Retinal pigment epithelial cell (primary cell): ENCODE measurements at regions not wholly inside any gene's neighbourhood (a gene's known extent, or its start where the extent isn't known, plus 50 kb on each side); places are given as distances from the start of the nearest gene placed in this dataset.

Source experiments
- DNase-seq: peaks from one replicate; pipeline ENCODE4 v3.0.0-alpha.2; 2010; ENCODE audit warnings: low read depth
- H3K4me3 ChIP-seq: 2 replicates; pipeline ENCODE4 v1.5.1; 2011; ENCODE audit warnings: mild to moderate bottlenecking, low read length, control low read depth, moderate library complexity
- TF ChIP-seq, protein P1 (sequence below): conservative IDR thresholded peaks from 2 replicates; pipeline ENCODE4 v1.5.1; 2011; ENCODE audit warnings: low read depth, low read length, control low read depth, inconsistent platforms

DNA sequence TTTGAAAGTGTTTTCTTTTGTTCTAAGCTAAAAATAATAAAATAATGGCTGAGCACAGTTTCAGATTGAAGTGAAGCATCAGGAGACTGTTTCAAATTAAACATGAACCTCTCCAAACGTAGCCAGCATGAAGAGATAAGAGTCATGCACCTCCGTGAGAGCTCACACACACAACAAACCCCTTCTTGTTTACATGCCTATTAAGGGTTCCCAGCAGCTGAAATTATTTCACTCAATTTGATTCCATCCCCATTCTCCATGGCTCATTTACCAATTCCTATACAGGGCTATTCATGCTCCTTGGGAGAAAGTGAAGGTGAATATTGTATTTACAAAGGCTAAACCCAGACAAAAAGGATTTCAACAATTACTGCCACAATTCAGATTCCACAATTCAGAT is 954.1 kb upstream of the INTU start:
- H3K4me3 ChIP-seq = no peak overlapping the region
- TF ChIP-seq, protein P1, sequence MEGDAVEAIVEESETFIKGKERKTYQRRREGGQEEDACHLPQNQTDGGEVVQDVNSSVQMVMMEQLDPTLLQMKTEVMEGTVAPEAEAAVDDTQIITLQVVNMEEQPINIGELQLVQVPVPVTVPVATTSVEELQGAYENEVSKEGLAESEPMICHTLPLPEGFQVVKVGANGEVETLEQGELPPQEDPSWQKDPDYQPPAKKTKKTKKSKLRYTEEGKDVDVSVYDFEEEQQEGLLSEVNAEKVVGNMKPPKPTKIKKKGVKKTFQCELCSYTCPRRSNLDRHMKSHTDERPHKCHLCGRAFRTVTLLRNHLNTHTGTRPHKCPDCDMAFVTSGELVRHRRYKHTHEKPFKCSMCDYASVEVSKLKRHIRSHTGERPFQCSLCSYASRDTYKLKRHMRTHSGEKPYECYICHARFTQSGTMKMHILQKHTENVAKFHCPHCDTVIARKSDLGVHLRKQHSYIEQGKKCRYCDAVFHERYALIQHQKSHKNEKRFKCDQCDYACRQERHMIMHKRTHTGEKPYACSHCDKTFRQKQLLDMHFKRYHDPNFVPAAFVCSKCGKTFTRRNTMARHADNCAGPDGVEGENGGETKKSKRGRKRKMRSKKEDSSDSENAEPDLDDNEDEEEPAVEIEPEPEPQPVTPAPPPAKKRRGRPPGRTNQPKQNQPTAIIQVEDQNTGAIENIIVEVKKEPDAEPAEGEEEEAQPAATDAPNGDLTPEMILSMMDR = no peak
- DNase-seq = no peak

DNA sequence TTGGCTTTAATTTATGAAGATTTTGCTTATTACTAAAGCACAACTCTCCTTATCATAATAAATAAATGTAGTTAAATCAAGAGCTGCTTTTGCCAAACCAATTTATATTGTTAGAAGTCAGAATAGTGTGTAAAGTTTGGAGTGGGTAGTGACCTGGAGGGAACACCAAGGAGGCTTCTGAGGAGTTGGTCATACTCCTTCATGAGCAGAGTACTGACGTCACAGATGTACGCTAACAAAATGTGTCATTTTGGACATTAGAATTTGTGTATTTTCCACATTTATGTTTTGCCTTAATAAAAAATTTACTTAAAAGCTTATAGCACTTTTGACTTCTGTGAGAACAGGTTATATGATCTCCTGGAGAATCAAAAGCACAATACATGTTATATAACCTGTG is 953.5 kb upstream of the INTU start:
- no peak overlapping the region for H3K4me3 ChIP-seq
- no peak for DNase-seq
- TF ChIP-seq, protein P1 = no peak

DNA sequence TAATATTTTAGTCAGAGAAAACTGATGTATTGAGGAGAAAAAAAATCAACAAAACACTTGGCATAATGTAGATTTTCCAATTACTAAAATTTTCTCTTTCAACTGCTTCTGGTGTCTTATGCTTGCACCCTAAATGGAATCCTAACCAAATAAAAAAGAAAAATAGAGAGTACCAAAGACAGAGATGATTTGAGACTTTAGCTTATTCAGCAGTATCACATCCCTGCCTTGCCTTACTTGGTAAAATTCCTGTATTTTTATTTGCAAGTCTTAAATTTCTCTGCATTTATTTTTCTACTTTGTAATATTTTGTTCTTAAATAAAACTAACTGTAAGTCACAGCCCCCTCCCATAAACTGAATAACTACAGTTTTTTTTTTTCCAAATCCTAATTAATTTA is 950.5 kb upstream of the INTU start:
- no peak overlapping the region for H3K4me3 ChIP-seq
- TF ChIP-seq, protein P1 = no peak
- DNase-seq = no peak

DNA sequence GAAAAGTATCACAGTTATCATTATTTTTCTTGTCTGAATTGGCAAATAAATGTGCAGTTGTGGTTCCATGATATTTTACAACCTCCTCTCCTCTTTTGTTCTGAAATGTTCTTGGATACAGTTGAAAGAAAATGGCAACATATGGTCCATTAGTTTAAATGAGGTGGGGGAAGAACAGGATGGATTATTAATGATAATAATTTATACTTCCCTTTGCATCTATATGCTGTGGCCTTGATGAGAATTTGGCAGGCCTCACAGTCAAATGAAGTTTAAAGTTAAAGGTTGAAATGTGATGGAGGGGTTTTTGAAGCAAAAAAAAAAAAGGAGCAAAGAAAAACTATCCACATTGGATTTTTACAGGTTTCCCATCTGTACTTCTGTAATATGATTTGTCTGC is 946.3 kb upstream of the INTU start:
- TF ChIP-seq, protein P1 = no peak
- H3K4me3 ChIP-seq = no peak overlapping the region
- DNase-seq = no peak

DNA sequence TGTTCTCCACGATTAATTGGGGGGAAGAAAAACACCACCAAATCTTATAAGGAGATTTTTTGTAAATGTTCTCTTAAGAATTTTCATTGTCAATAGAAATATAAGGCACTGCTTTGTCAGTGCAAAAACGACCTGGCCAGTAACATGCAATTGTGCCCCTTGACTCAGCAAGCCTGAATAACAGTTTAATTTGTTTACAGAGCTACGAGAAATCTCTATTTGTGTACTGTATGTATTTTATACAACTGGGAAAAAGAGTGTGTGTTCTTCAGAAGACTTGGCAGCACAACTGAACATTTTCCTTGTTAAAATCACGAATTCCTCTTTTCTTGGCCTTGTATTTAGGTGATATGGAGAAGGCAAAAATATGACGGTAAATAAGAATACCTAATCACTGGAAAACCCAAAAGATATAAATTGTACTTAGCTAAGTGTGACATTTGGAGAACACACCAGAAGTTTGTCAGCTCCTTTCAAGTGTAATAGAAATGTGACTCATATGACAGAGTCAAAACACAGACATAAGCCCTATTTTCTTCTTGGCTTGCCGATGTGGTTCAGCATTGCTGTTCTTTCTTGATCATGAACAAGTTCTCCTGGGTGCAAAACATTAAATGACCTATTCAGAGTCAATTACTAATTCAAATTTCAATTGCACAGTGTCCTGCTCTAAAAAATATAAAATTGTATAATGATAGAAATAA is 945.0 kb upstream of the INTU start:
- no peak for DNase-seq
- TF ChIP-seq, protein P1 = no peak

DNA sequence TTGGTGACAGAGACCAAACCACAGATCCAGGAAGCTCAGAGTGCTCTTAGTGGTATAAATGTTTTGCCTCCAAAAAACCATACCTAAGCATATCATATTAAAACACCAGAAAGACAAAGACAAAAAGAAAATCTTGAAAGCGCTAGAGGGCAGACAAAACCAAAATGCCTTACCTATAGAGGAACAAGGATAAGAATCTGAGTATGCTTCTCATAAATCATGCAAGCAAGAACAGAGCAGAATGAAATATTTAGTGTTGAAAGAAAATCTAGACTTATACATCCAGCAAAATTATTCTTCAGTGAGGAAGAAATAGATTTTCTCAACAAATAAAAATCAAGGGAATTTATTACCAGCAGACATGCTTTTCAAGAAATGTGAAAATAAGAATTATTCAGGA is 941.0 kb upstream of the INTU start:
- no peak for DNase-seq
- TF ChIP-seq, protein P1 = no peak
- no peak overlapping the region for H3K4me3 ChIP-seq

More for the DNA sequence above, 945.0 kb upstream of the INTU start:
- no peak overlapping the region for H3K4me3 ChIP-seq

DNA sequence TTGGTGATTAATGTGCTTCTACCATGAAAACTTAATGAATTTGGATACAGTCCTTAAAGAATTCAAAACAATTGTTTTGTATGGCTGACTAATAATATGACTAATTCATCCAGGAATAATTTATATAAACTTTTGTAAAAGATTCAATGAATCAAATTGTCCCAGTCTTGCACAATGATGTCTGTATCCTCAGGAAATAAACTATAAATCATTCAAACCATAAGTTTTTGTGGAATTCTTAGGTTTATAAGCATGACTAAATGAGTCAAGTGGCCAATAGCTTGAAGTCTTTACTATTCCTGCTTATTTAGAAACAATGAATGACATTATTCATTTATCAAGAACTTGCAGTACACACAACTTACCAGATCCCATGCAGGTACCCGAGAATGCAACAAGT is 935.0 kb upstream of the INTU start:
- no peak for DNase-seq
- H3K4me3 ChIP-seq = no peak overlapping the region
- TF ChIP-seq, protein P1 = no peak
